ENCODE measurements at regions not wholly inside any gene's neighbourhood (a gene's known extent, or its start where the extent isn't known, plus 50 kb on each side); places are given as distances from the start of the nearest gene placed in this dataset.
A peak's percentile ranks its signal among the peaks of the same experiment; 100 is the strongest.

GRCh38 chr11:134481933-134482527 is 70.0 kb upstream of the B3GAT1 start:
- DNase-seq = no peak

- no peak for DNase-seq
Measured at GRCh38 chr11:134481135-134481534, 69.1 kb upstream of the B3GAT1 start.

- DNase-seq = no peak
Measured at GRCh38 chr11:134480136-134480712, 68.2 kb upstream of the B3GAT1 start.

GRCh38 chr11:134479206-134480135 is 67.4 kb upstream of the B3GAT1 start:
- no peak for DNase-seq

- no peak for DNase-seq
Measured at GRCh38 chr11:134478611-134479010, 66.6 kb upstream of the B3GAT1 start.

- no peak for DNase-seq
Measured at GRCh38 chr11:134478176-134478575, 66.1 kb upstream of the B3GAT1 start.

- no peak for DNase-seq
Measured at GRCh38 chr11:134477486-134477885, 65.4 kb upstream of the B3GAT1 start.

GRCh38 chr11:134476435-134477021 is 64.5 kb upstream of the B3GAT1 start:
- no peak for DNase-seq

GRCh38 chr11:134475951-134476350 is 63.9 kb upstream of the B3GAT1 start:
- no peak for DNase-seq

GRCh38 chr11:134474942-134475341 is 62.9 kb upstream of the B3GAT1 start:
- DNase-seq = no peak

- DNase-seq = no peak
Measured at GRCh38 chr11:134474070-134474860, 62.2 kb upstream of the B3GAT1 start.

- DNase-seq = no peak
Measured at GRCh38 chr11:134471716-134472455, 59.8 kb upstream of the B3GAT1 start.

GRCh38 chr11:134471087-134471715 is 59.2 kb upstream of the B3GAT1 start:
- peak in 2 of 3 experiments; percentile 37 to 64 for DNase-seq

GRCh38 chr11:134470238-134470637 is 58.2 kb upstream of the B3GAT1 start:
- no peak for DNase-seq

GRCh38 chr11:134469627-134470026 is 57.6 kb upstream of the B3GAT1 start:
- peak in 1 of 3 experiments; percentile 5 for DNase-seq

GRCh38 chr11:134468796-134469195 is 56.8 kb upstream of the B3GAT1 start:
- DNase-seq = no peak

GRCh38 chr11:134468081-134468668 is 56.1 kb upstream of the B3GAT1 start:
- DNase-seq = no peak

GRCh38 chr11:134466610-134467567 is 54.8 kb upstream of the B3GAT1 start:
- no peak for DNase-seq

- DNase-seq = peak in 2 of 3 experiments; percentile 39 to 67
Measured at GRCh38 chr11:134466156-134466555, 54.1 kb upstream of the B3GAT1 start.

Measured in NCI-H1417 (cell line).